ENCODE measurements at regions not wholly inside any gene's neighbourhood (a gene's known extent, or its start where the extent isn't known, plus 50 kb on each side); places are given as distances from the start of the nearest gene placed in this dataset.

DNA sequence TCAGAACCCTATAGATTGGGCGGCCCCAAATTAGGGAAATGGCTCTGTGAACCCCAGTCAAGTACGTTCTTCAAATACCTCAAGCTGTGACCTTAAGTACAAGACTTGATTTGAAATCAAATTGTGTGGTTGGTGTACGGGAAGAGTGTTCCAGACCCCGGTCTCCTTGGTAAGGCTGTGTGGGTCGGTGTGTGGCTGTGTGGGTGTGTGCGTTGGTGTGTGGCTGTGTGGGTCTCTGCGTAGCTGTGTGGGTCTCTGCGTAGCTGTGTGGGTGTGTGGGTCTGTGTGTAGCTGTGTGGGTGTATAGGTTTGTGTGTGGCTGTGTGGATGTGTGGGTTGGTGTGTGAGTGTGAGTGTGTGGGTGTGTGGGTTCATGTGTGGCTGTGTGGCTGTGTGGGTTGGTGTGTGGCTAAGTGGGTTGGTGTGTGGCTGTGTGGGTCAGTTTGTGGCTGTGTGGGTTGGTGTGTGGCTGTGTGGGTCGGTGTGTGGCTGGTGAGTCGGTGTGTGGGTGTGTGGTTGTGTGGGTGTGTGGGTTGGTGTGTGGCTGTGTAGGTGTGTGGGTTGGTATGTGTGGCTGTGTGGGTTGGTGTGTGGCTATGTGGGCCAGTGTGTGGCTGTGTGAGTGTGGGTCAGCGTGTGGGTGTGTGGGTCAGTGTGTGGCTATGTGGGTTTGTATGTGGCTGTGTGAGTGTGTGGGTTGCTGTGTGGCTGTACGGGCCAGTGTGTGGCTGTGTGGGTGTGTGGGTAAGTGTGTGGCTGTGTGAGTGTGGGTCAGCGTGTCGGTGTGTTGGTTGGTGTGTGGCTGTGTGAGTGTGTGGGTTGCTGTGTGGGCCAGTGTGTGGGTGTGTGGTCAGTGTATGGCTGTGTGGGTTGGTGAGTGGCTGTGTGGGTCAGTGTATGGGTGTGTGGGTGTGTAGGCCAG is 238.7 kb upstream of the ZFHX3 start:
- no peak for DNase-seq

DNA sequence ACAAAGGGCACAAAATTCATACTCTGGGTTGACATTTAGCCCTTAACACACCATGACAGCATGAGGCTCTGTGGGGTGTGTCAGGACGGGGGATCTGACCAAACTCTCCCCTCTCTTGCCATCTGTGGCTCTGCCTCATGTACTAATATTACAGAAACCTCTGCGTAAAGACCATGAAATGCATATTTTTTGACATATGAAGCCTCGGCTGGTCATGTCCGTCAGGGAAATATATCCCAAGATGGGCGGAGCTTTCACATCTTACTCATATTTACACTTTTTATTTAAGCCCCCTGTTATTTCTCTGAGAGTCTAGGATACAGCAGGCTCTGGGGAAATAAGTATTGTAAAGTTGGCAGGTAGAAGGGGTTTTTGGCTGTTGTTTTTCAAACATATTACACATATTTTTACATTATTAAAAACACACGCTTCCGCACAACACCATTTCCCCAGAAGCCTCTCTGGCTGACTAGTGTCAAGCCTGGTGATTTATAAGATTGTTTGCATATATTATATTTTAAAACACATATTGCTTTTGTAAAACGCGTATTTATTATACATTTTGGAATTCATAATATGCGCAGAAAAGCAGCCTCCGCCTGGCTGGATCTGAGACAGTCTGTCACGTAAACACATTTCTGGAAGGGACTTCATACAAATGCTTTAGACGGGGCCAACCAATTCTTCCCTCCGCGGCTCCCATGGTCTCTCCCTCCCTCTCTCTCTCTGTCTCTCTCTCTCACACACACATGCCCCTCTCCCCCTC is 237.7 kb upstream of the ZFHX3 start:
- DNase-seq = no peak

DNA sequence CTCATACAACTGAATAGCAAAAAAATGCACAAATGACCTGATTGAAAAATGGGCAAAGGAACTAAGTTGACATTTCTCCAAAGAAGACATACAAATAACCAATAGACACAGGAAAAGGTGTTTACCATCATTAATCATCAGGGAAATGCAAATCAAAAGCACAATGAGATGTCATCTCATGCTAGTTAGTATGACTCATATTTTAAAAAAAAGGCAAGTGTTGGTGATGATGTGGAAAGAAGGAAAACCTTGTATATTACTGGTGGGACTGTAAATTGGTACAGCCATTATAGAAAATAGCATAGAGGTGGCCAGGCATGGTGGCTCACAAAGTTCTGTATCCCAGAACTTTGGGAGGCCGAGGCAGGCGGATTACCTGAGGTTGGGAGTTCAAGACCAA is 232.5 kb upstream of the ZFHX3 start:
- no peak for DNase-seq

DNA sequence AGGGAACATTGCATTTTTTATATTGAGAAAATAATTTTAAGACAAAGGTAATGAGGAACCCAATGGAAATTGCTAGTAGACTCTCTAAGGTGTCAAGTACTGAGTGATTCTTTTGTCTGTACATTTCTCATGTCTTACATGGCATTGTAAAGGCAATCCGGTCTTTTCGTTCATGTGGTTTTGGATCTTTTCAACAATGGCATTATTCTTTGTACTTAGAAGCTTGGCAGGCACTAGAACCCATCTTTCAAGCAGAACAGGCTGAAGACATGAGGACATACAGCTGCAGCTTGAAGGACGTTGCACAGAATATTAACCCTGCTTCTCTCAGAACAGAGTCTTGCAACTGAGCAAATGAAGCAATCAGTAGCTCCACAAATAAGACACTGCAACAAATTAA is 231.5 kb upstream of the ZFHX3 start:
- DNase-seq = no peak

- no peak for DNase-seq
Measured at GRCh38 chr16:73277071-73277470, 229.1 kb upstream of the ZFHX3 start.

DNA sequence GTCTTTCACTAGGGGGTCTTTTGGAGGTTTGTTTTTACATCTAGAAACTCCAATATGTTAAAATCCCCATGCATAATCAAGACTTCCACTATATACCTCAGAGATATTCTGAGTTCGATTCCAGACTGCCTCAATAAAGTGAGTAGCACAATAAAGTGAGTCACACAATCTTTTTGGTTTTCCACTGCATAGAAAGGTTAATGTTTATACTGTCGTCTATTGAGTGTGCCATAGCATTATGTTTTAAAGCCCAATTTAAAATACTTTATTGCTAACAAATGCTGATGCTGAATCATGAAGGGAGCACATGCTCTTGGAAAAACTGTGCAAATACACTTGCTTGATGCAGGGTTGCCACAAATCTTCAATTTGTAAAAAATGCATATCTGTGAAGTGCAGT is 227.5 kb upstream of the ZFHX3 start:
- no peak for DNase-seq

GRCh38 chr16:73275024-73275423 is 227.1 kb upstream of the ZFHX3 start:
- DNase-seq = no peak

- DNase-seq = no peak
Measured at GRCh38 chr16:73274140-73274539, 226.2 kb upstream of the ZFHX3 start.

DNA sequence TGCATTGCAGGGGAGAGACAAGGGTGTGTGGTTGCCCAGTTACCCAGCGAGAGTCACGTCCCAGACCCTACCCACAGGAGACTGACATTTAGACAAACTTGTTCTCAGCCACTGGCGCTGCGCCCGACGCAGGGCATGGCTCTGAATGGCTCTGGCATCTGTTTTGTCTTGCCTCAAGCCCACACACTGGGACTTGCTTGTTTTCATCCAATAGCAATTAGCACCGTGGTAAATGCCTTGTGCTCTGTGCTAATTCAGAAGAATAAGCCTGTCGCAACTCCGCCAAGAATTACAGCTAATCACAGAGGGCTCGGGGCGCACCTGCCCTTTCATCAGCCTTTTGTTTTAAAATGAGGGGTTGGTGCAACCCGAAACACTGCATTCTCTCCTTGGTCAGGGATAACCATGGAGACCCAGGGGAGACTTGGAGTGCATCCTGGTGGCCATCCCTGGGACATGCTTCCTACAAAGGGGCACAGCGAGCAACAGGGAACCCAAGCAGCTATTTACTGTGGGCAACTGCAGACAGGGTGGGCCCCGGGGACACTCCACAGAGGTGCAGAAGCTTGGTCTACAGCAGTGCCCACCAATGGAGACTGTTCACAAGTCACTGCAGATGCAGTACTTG is 220.6 kb upstream of the ZFHX3 start:
- no peak for DNase-seq

GRCh38 chr16:73265935-73266334 is 218.0 kb upstream of the ZFHX3 start:
- DNase-seq = no peak

DNA sequence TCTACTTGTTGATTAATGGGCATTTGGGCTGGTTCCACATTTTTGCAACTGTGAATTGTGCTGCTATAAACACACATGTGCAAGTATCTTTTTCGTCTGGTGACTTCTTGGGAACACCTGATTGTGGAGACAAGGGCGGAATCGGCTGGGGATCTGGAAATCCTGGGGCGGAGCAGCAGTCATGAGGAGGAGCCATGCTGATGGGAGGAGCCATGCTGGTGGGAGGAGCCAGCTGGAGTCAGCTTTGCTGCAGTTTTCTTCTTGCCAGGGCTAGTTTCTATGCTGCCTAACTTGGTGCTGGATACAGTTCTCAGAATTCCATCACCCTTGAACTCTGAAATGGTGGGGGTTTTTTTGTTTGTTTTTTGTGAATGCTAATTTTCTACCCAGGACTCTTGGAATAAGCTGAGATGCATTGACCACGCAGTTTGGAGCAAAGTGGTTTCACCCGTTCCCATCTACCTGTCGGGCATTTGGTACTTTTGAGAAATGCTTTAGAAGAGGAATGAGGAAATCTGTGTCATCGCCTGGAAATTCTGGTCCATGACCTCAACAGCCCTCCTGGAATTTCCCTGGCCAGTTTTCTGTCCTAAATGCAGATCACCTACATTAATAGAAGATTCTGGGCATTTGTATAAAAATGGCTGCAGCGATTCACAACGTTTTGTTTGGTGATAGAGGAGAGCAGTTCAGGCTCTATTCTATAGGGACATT is 217.4 kb upstream of the ZFHX3 start:
- DNase-seq = no peak

- DNase-seq = no peak
Measured at GRCh38 chr16:73262931-73263330, 215.0 kb upstream of the ZFHX3 start.

- no peak for DNase-seq
Measured at GRCh38 chr16:73255031-73255430, 207.1 kb upstream of the ZFHX3 start.

DNA sequence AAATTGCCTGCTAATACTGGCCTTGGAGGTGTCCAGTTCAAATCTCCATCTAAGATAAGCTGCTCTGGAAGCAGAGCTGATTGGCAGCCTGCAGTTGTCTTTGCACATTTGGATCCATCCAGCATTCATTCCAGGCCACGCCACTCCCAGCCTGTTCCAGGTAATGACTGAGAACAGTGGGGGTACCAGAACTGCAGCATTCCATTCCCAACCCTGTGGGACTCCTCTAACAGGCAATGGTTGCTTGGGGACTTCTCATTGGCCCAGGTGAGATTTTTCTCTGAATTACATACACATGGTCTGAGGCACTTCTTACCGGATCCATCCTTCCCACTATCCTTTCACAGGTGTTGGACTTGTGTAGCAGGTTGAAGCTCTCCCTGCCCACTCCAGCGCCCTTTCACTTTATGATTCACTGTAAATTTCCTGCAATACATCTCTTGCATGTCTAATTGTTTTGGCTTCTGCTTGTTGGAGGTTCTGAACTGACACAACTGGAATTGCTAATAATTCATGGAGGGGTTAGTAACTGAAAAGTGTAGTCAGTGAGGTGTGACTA is 206.1 kb upstream of the ZFHX3 start:
- no peak for DNase-seq

- DNase-seq = no peak
Measured at GRCh38 chr16:73252446-73252845, 204.5 kb upstream of the ZFHX3 start.

GRCh38 chr16:73251608-73252007 is 203.7 kb upstream of the ZFHX3 start:
- DNase-seq = no peak

DNA sequence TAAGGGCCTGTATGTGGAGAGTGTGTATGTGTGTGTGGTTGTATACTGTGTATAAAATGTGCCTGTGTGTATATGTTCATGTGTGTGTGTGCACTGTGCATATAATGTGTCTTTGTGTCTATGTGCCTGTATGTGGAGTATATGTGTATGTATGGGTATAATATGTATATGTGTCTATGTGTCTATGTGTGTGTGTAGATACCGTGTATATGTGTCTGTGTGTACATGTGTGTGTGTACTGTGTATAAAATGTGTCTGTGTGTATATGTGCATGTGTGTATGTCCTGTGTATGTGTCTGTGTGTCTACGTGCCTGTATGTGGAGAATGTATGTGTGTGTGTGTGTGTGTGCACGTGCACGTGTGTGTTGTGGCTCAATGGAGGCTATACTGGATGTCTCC is 200.4 kb upstream of the ZFHX3 start:
- no peak for DNase-seq

DNA sequence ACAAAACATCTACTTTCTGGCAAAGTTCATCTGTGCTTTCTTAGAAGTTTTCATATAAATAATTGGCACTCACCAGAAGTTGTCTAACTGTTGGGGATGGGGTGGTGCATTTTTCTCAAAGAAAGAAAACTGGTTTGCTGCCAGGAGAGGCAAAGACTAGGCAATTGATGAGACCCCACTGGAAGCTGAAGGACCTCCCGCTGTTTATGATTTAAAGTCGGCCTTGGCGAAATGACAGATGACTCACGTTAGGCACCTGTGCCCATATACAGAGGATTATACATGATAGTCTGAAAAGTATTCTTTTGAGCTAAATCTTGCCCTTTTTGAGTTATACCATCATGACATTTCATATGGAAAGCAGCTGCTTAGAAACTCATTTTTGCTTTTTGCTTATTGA is 193.0 kb upstream of the ZFHX3 start:
- DNase-seq = no peak

DNA sequence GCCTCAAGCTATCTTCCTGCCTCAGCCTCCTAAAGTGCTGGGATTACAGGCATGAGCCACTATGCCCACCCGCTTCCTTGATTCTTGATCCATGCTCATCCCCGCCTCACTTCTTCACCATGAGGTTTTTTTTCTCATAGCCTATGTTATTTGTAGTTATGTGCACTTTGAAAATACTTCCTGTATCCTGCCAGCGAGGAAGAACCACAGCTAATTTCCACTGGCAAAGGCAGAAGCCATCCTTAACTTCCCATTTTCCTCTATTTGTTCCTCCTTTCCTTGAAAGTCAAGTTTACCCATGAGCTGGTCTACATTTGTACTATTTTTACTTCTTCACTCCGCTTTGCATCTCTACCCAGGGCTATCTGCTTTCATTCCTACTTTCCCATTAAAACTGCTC is 189.7 kb upstream of the ZFHX3 start:
- no peak for DNase-seq

DNA sequence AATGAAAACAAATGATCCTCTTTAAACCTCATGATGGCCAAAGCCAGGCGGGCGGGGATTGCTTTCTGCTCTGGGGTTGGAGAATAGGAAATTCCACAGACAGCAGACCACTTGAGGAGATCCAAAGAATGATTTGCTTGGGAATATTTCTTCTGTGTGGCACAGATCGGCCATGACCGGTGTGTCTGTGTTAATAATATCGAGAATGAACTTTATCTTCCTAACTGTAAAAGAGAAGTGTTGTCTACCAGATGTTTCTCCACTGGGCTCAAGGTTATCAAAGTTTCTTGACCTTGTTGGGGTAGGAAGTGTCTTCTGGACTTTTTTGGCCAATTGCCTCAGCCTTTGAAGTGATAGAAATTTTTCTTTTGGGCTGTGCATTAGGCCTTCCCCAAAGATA is 186.6 kb upstream of the ZFHX3 start:
- DNase-seq = no peak

- DNase-seq = no peak
Measured at GRCh38 chr16:73233846-73234424, 186.0 kb upstream of the ZFHX3 start.

DNA sequence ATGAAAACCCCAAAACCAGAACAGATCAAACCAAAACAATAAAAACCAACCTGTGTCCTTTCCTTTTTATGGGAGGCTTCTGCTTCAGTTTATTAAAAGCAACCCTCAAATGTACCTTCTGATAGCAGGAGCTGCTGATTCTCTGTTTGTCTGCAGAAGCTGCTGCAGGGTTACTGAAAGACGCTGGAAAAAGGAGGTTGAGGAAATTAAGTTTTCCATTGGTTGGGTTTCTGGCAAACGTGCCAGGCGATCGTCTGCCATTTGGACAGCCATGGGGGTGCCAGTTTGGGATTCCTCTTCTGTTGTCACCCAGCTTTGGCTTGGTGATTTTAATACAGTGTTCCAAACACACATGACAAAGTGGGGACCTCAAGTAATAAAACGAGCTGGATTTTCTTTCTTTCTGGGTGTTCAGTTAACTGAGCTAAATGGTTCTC is 185.4 kb upstream of the ZFHX3 start:
- no peak for DNase-seq
